ENCODE measurements at regions not wholly inside any gene's neighbourhood (a gene's known extent, or its start where the extent isn't known, plus 50 kb on each side); places are given as distances from the start of the nearest gene placed in this dataset.

- H3K27me3 Mint-ChIP-seq (ENCODE audit: low read depth) = no peaks in the 10 kb centered on the region
- no peaks in the 10 kb centered on the region for H3K36me3 Mint-ChIP-seq (ENCODE audit: low read depth)
- no peak for DNase-seq (ENCODE audit: low read depth, low spot score)
- TF ChIP-seq CTCF (conservative IDR thresholded peaks at IDR 0.05) = no peak
- H3K4me3 Mint-ChIP-seq = no peak overlapping the region
- no peak overlapping the region for H3K27ac Mint-ChIP-seq (ENCODE audit: unreplicated experiment)
- H3K9me3 Mint-ChIP-seq = peaks cover 4% of the 10 kb centered on the region
- H3K4me1 Mint-ChIP-seq = peaks cover 4% of the 10 kb centered on the region
Measured at GRCh38 chr6:47169785-47170616, 127.9 kb upstream of the ADGRF1 start.

- DNase-seq (ENCODE audit: low read depth, low spot score) = no peak
- TF ChIP-seq CTCF (conservative IDR thresholded peaks at IDR 0.05) = no peak
- Mint-ChIP-seq H3K9me3 (peaks cover 4% of the 10 kb centered on the region), H3K27me3 (ENCODE audit: low read depth) (no peaks in the 10 kb centered on the region), H3K27ac (ENCODE audit: unreplicated experiment) (no peak overlapping the region), H3K4me3 (no peak overlapping the region), H3K36me3 (ENCODE audit: low read depth) (no peaks in the 10 kb centered on the region), H3K4me1 (peaks cover 4% of the 10 kb centered on the region)
Measured at GRCh38 chr6:47168180-47168579, 126.0 kb upstream of the ADGRF1 start.

GRCh38 chr6:47165918-47166317 is 123.8 kb upstream of the ADGRF1 start:
- DNase-seq (ENCODE audit: low read depth, low spot score) = no peak
- Mint-ChIP-seq H3K4me1 (peaks cover 4% of the 10 kb centered on the region), H3K27ac (ENCODE audit: unreplicated experiment) (no peak overlapping the region), H3K9me3 (peaks cover 4% of the 10 kb centered on the region), H3K36me3 (ENCODE audit: low read depth) (no peaks in the 10 kb centered on the region), H3K4me3 (no peak overlapping the region), H3K27me3 (ENCODE audit: low read depth) (no peaks in the 10 kb centered on the region)
- TF ChIP-seq CTCF (conservative IDR thresholded peaks at IDR 0.05) = no peak

DNA sequence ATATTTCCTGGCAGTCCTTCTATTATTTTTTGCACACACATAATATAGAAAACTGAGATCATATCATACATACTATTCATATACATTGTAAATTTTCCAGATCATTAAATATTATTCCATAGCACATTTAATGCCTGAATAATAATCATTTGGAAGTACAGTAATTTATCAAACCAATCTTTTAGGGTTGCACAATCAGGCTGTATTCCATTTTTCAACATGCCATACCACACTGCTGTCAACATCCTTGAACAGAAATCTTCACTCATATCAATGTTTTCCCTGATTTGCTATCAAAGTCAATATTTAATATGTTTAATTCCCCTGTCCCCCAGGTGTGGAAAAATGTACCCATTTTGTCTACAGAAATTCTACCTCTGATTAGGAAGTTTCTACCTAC is 122.7 kb upstream of the ADGRF1 start:
- DNase-seq (ENCODE audit: low read depth, low spot score) = no peak
- Mint-ChIP-seq H3K36me3 (ENCODE audit: low read depth) (no peaks in the 10 kb centered on the region), H3K9me3 (peaks cover 4% of the 10 kb centered on the region), H3K27me3 (ENCODE audit: low read depth) (no peaks in the 10 kb centered on the region), H3K4me1 (peaks cover 4% of the 10 kb centered on the region), H3K27ac (ENCODE audit: unreplicated experiment) (no peak overlapping the region), H3K4me3 (no peak overlapping the region)
- no peak for TF ChIP-seq CTCF (conservative IDR thresholded peaks at IDR 0.05)

DNA sequence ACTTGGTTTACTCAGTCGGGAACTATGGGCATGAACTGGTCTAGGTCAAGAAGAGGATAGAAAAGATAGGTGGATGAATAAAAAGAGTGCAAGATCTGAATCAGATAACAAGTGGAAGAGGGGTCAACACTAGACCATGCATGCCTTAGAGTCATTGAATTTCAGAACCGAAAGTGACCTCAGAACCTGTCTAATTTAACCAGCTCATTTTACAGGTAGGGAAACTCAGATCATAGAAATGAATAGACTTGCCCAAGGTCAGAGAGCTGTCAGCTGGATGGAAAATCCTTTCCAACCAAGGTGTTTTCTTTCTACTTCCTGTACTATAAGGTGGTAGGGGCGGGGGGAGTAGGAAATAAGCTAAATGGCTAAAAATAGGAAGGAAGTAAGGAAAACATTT is 121.4 kb upstream of the ADGRF1 start:
- Mint-ChIP-seq H3K36me3 (ENCODE audit: low read depth) (no peaks in the 10 kb centered on the region), H3K4me1 (peaks cover 4% of the 10 kb centered on the region), H3K9me3 (no peaks in the 10 kb centered on the region), H3K4me3 (no peak overlapping the region), H3K27me3 (ENCODE audit: low read depth) (no peaks in the 10 kb centered on the region), H3K27ac (ENCODE audit: unreplicated experiment) (no peak overlapping the region)
- no peak for DNase-seq (ENCODE audit: low read depth, low spot score)
- no peak for TF ChIP-seq CTCF (conservative IDR thresholded peaks at IDR 0.05)
